ENCODE measurements at regions not wholly inside any gene's neighbourhood (a gene's known extent, or its start where the extent isn't known, plus 50 kb on each side); places are given as distances from the start of the nearest gene placed in this dataset.

GRCh38 chr11:15730263-15730994 lies 615.7 kb downstream of the INSC start:
- TF ChIP-seq CTCF (IDR thresholded peaks at IDR 0.05): no peak
- no peak for TF ChIP-seq POLR2A (IDR thresholded peaks at IDR 0.05)
